Osteoblast (primary cell): ENCODE measurements at regions not wholly inside any gene's neighbourhood (a gene's known extent, or its start where the extent isn't known, plus 50 kb on each side); places are given as distances from the start of the nearest gene placed in this dataset.
A peak's percentile ranks its signal among the peaks of the same experiment; 100 is the strongest.

Experiments
- DNase-seq: peaks from one replicate; pipeline ENCODE4 v3.0.0; 2011; ENCODE audit warnings: low spot score, mixed read lengths; ENCODE audit not compliant: insufficient read length; ENCODE audit errors: missing footprints
- H2AFZ ChIP-seq: 2 replicates; pipeline ENCODE4 v1.6.0; 2011; ENCODE audit warnings: mild to moderate bottlenecking, low read length
- H3K27ac ChIP-seq: 2 replicates; pipeline ENCODE4 v1.5.1; 2011; ENCODE audit warnings: mild to moderate bottlenecking, low read depth, low read length, moderate library complexity
- H3K27me3 ChIP-seq: 2 replicates; pipeline ENCODE4 v1.6.0; 2012; ENCODE audit warnings: mild to moderate bottlenecking, control low read depth, inconsistent platforms, low read length, moderate library complexity; ENCODE audit not compliant: insufficient read depth
- H3K36me3 ChIP-seq: 2 replicates; pipeline ENCODE4 v1.5.1; 2011; ENCODE audit warnings: mild to moderate bottlenecking, low read length, control low read depth, moderate library complexity; ENCODE audit not compliant: insufficient read depth
- H3K4me1 ChIP-seq: 2 replicates; pipeline ENCODE4 v1.5.1; 2011; ENCODE audit warnings: mild to moderate bottlenecking, low read length, control low read depth, moderate library complexity; ENCODE audit not compliant: insufficient read depth
- H3K4me2 ChIP-seq: 2 replicates; pipeline ENCODE4 v1.6.0; 2011; ENCODE audit warnings: mild to moderate bottlenecking, low read length; ENCODE audit not compliant: insufficient read depth
- H3K4me3 ChIP-seq: fragments of 200-600 bp; sonication (generic); 3 replicates; pipeline ENCODE4 v1.5.1; 2012; ENCODE audit warnings: mild to moderate bottlenecking, low read length, inconsistent platforms; ENCODE audit not compliant: insufficient read depth
- H3K79me2 ChIP-seq: 2 replicates; pipeline ENCODE4 v1.6.0; 2012; ENCODE audit warnings: mild to moderate bottlenecking, low read length, control low read depth, inconsistent platforms; ENCODE audit not compliant: insufficient read depth
- H3K9me3 ChIP-seq: 2 replicates; pipeline ENCODE4 v1.5.1; 2011; ENCODE audit warnings: low read depth, low read length, control low read depth
- H4K20me1 ChIP-seq: 2 replicates; pipeline ENCODE4 v1.6.0; 2012; ENCODE audit warnings: mild to moderate bottlenecking, low read length, control low read depth; ENCODE audit not compliant: insufficient read depth
- CTCF ChIP-seq: IDR thresholded peaks from 2 replicates; pipeline ENCODE4 v1.5.1; 2011; ENCODE audit warnings: mild to moderate bottlenecking, low read depth, low read length, moderate library complexity; ENCODE audit errors: extremely low read depth

- no peaks in the 10 kb centered on the region for H4K20me1 ChIP-seq
- H3K27ac ChIP-seq = peak overlapping the region; percentile 40
- H3K36me3 ChIP-seq = no peaks in the 10 kb centered on the region
- peak overlapping the region; percentile 43 for H2AFZ ChIP-seq
- H3K79me2 ChIP-seq = no peaks in the 10 kb centered on the region
- peak; percentile 76 for DNase-seq
- H3K9me3 ChIP-seq = no peaks in the 10 kb centered on the region
- no peak overlapping the region for H3K4me3 ChIP-seq
- peak overlapping the region; percentile 23 for H3K4me2 ChIP-seq
- no peaks in the 10 kb centered on the region for H3K27me3 ChIP-seq
- TF ChIP-seq CTCF = no peak
- peaks cover 13% of the 10 kb centered on the region for H3K4me1 ChIP-seq
Observed at GRCh38 chr6:138722425-138723371, 50.9 kb upstream of the CCDC28A start.
